WTC11 (cell line): ENCODE measurements at regions not wholly inside any gene's neighbourhood (a gene's known extent, or its start where the extent isn't known, plus 50 kb on each side); places are given as distances from the start of the nearest gene placed in this dataset.

ENCODE experiments used
- ATAC-seq: fragments of 200-7000 bp; cut with Tn5 transposase; 2 replicates; pipeline ENCODE4 v1.10.0; 2021; ENCODE audit warnings: mild to moderate bottlenecking, moderate library complexity
- CTCF ChIA-PET: fragments of 300-600 bp; sonication (Branson Sonifier 250); formaldehyde crosslinking; loops from one replicate; lab custom pipeline; 2021; ENCODE audit warnings: antibody characterized with exemption; lab: Charles Lee
- POLR2A ChIA-PET: fragments of 350-600 bp; sonication (Branson Sonifier 250); formaldehyde crosslinking; loops from one replicate; lab custom pipeline; 2021; ENCODE audit warnings: antibody characterized with exemption; lab: Charles Lee
- DNase-seq: peaks from one replicate; pipeline ENCODE4 v3.0.0; 2021; ENCODE audit warnings: low spot score
- H3K27ac Mint-ChIP-seq: 2 replicates; pipeline ENCODE4 v1.8.0; 2021; ENCODE audit warnings: mixed read lengths
- H3K27me3 Mint-ChIP-seq: 2 replicates; pipeline ENCODE4 v1.8.0; 2021; ENCODE audit warnings: low read depth, mild to moderate bottlenecking, moderate library complexity, mixed read lengths
- H3K36me3 Mint-ChIP-seq: 2 replicates; pipeline ENCODE4 v1.8.0; 2021; ENCODE audit warnings: mixed read lengths
- H3K4me1 Mint-ChIP-seq: 2 replicates; pipeline ENCODE4 v1.8.0; 2022; ENCODE audit warnings: mixed read lengths
- H3K4me3 Mint-ChIP-seq: 2 replicates; pipeline ENCODE4 v1.8.0; 2021; ENCODE audit warnings: mild to moderate bottlenecking, moderate library complexity, mixed read lengths
- H3K9me3 Mint-ChIP-seq: 2 replicates; pipeline ENCODE4 v1.8.0; 2021; ENCODE audit warnings: mixed read lengths
- ATF1 ChIP-seq: sonication (generic); formaldehyde crosslinking; IDR thresholded peaks from 2 replicates; pipeline ENCODE4 v1.8.1; 2023; ENCODE audit warnings: mild to moderate bottlenecking, moderate library complexity, missing genetic modification reagents
- CREB1 ChIP-seq: sonication (generic); formaldehyde crosslinking; IDR thresholded peaks from 2 replicates; pipeline ENCODE4 v1.8.0; 2023; ENCODE audit warnings: mild to moderate bottlenecking, missing genetic modification reagents
- CREM ChIP-seq: sonication (generic); formaldehyde crosslinking; IDR thresholded peaks from 2 replicates; pipeline ENCODE4 v1.8.1; 2022; ENCODE audit warnings: mild to moderate bottlenecking, missing genetic modification reagents, moderate library complexity
- FOXJ3 ChIP-seq: sonication (generic); formaldehyde crosslinking; IDR thresholded peaks from 2 replicates; pipeline ENCODE4 v1.9.0; 2021; ENCODE audit warnings: missing genetic modification reagents, mild to moderate bottlenecking, borderline replicate concordance
- GABPB1 ChIP-seq: sonication (generic); formaldehyde crosslinking; IDR thresholded peaks from 2 replicates; pipeline ENCODE4 v1.8.1; 2023; ENCODE audit warnings: mild to moderate bottlenecking, missing genetic modification reagents
- GTF2I ChIP-seq: fragments of 250-450 bp; sonication (Bioruptor Pico); conservative IDR thresholded peaks from 2 replicates; pipeline ENCODE4 v1.4.0; 2021; ENCODE audit warnings: mild to moderate bottlenecking
- JUN ChIP-seq: sonication (generic); formaldehyde crosslinking; IDR thresholded peaks from 2 replicates; pipeline ENCODE4 v1.8.0; 2023; ENCODE audit warnings: mild to moderate bottlenecking, missing genetic modification reagents
- KAT7 ChIP-seq: sonication (generic); formaldehyde crosslinking; IDR thresholded peaks from 2 replicates; pipeline ENCODE4 v1.8.1; 2023; ENCODE audit warnings: missing genetic modification reagents, mild to moderate bottlenecking, borderline replicate concordance
- MXD4 ChIP-seq: fragments of 250-450 bp; sonication (Bioruptor Pico); IDR thresholded peaks from 2 replicates; pipeline ENCODE4 v1.8.0; 2021; ENCODE audit warnings: mild to moderate bottlenecking, moderate library complexity, borderline replicate concordance
- NFATC4 ChIP-seq: fragments of 250-450 bp; sonication (Bioruptor Pico); IDR thresholded peaks from 2 replicates; pipeline ENCODE4 v1.9.0; 2021; ENCODE audit warnings: mild to moderate bottlenecking
- RORB ChIP-seq: fragments of 250-450 bp; sonication (Bioruptor Pico); IDR thresholded peaks from 2 replicates; pipeline ENCODE4 v1.9.0; 2021; ENCODE audit warnings: mild to moderate bottlenecking
- SMAD3 ChIP-seq: sonication (generic); formaldehyde crosslinking; IDR thresholded peaks from 2 replicates; pipeline ENCODE4 v1.8.0; 2022; ENCODE audit warnings: missing genetic modification reagents, mild to moderate bottlenecking, borderline replicate concordance
- TEAD1 ChIP-seq: sonication (generic); formaldehyde crosslinking; IDR thresholded peaks from 2 replicates; pipeline ENCODE4 v1.8.0; 2022; ENCODE audit warnings: mild to moderate bottlenecking, missing genetic modification reagents
- TP53 ChIP-seq: sonication (generic); formaldehyde crosslinking; IDR thresholded peaks from 2 replicates; pipeline ENCODE4 v1.8.1; 2023; ENCODE audit warnings: mild to moderate bottlenecking, missing genetic modification reagents
- ZNF317 ChIP-seq: sonication (generic); formaldehyde crosslinking; IDR thresholded peaks from 2 replicates; pipeline ENCODE4 v1.8.1; 2023; ENCODE audit warnings: low read depth, mild to moderate bottlenecking, moderate library complexity, missing genetic modification reagents, borderline replicate concordance
- ZNF423 ChIP-seq: fragments of 250-450 bp; sonication (Bioruptor Pico); IDR thresholded peaks from 2 replicates; pipeline ENCODE4 v2.1.2; 2022; ENCODE audit warnings: mild to moderate bottlenecking, moderate library complexity
- TF ChIP-seq, protein P1 (sequence below): sonication (generic); formaldehyde crosslinking; IDR thresholded peaks from 2 replicates; pipeline ENCODE4 v1.8.0; 2022; ENCODE audit warnings: missing genetic modification reagents
- TF ChIP-seq, protein P2 (sequence below): sonication (generic); formaldehyde crosslinking; IDR thresholded peaks from 2 replicates; pipeline ENCODE4 v1.8.1; 2022; ENCODE audit warnings: low read depth, missing genetic modification reagents, borderline replicate concordance
- TF ChIP-seq, protein P3 (sequence below): fragments of 250-450 bp; sonication (Bioruptor Pico); IDR thresholded peaks from 2 replicates; pipeline ENCODE4 v1.9.0; 2021; ENCODE audit warnings: mild to moderate bottlenecking
- TF ChIP-seq, protein P4 (sequence below): fragments of 200-600 bp; IDR thresholded peaks from 2 replicates; pipeline ENCODE4 v1.8.0; 2022; ENCODE audit warnings: antibody characterized with exemption
- TF ChIP-seq, protein P5 (sequence below): fragments of 250-450 bp; sonication (Bioruptor Pico); IDR thresholded peaks from 2 replicates; pipeline ENCODE4 v2.1.2; 2022; ENCODE audit warnings: mild to moderate bottlenecking, moderate library complexity
- TF ChIP-seq, protein P6 (sequence below): sonication (generic); formaldehyde crosslinking; IDR thresholded peaks from 2 replicates; pipeline ENCODE4 v1.8.0; 2023; ENCODE audit warnings: missing genetic modification reagents

DNA sequence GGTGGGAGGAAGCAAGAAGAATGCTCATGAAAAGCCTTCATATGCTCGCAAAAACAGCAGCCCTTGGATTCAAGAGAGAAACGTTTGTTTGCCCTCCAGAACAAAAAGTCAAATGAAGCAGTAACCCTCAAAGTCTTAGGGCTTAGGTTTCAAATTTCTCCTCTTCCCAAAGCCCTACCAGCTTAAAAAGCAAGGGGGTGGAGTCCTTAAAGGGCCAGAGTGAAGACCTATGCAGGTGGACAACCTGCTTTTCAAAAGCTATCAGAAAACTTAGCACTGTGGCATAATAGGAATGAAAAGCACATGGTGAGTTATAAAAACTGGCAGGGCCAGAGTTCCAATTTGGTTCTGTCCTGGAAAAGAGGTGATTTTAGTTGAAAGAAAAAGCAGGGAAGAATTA is 253.3 kb downstream of the NAP1L3 start:
- DNase-seq (no peak), ATAC-seq (no peak)
- Mint-ChIP-seq H3K36me3 (no peaks in the 10 kb centered on the region), H3K9me3 (peaks cover 12% of the 10 kb centered on the region), H3K4me3 (no peak overlapping the region), H3K4me1 (peaks cover 31% of the 10 kb centered on the region), H3K27ac (no peak overlapping the region)
- POLR2A ChIA-PET, result no interaction called here
- CTCF ChIA-PET, result interaction anchor here (1.2 kb wide), 1 partner anchor 119 kb away, joined by 3 read pairs; no protein-coding TSS in a partner anchor
- TF ChIP-seq RORB (CRISPR knock-in tag) (no peak), ZNF317 (CRISPR knock-in tag) (no peak), TEAD1 (CRISPR knock-in tag) (no peak), CREB1 (CRISPR knock-in tag) (no peak), GABPB1 (CRISPR knock-in tag) (no peak), FOXJ3 (CRISPR knock-in tag) (no peak), ATF1 (CRISPR knock-in tag) (no peak), NFATC4 (CRISPR knock-in tag) (no peak), CREM (CRISPR knock-in tag) (no peak), TP53 (no peak), SMAD3 (CRISPR knock-in tag) (no peak)
- TF ChIP-seq, protein P1, sequence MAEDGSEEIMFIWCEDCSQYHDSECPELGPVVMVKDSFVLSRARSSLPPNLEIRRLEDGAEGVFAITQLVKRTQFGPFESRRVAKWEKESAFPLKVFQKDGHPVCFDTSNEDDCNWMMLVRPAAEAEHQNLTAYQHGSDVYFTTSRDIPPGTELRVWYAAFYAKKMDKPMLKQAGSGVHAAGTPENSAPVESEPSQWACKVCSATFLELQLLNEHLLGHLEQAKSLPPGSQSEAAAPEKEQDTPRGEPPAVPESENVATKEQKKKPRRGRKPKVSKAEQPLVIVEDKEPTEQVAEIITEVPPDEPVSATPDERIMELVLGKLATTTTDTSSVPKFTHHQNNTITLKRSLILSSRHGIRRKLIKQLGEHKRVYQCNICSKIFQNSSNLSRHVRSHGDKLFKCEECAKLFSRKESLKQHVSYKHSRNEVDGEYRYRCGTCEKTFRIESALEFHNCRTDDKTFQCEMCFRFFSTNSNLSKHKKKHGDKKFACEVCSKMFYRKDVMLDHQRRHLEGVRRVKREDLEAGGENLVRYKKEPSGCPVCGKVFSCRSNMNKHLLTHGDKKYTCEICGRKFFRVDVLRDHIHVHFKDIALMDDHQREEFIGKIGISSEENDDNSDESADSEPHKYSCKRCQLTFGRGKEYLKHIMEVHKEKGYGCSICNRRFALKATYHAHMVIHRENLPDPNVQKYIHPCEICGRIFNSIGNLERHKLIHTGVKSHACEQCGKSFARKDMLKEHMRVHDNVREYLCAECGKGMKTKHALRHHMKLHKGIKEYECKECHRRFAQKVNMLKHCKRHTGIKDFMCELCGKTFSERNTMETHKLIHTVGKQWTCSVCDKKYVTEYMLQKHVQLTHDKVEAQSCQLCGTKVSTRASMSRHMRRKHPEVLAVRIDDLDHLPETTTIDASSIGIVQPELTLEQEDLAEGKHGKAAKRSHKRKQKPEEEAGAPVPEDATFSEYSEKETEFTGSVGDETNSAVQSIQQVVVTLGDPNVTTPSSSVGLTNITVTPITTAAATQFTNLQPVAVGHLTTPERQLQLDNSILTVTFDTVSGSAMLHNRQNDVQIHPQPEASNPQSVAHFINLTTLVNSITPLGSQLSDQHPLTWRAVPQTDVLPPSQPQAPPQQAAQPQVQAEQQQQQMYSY (CRISPR knock-in tag), result no peak
- TF ChIP-seq, protein P2, sequence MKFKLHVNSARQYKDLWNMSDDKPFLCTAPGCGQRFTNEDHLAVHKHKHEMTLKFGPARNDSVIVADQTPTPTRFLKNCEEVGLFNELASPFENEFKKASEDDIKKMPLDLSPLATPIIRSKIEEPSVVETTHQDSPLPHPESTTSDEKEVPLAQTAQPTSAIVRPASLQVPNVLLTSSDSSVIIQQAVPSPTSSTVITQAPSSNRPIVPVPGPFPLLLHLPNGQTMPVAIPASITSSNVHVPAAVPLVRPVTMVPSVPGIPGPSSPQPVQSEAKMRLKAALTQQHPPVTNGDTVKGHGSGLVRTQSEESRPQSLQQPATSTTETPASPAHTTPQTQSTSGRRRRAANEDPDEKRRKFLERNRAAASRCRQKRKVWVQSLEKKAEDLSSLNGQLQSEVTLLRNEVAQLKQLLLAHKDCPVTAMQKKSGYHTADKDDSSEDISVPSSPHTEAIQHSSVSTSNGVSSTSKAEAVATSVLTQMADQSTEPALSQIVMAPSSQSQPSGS (CRISPR knock-in tag), result no peak
- TF ChIP-seq, all 79 proteins: peak for 0
- no peaks in the 10 kb centered on the region for H3K27me3 Mint-ChIP-seq

DNA sequence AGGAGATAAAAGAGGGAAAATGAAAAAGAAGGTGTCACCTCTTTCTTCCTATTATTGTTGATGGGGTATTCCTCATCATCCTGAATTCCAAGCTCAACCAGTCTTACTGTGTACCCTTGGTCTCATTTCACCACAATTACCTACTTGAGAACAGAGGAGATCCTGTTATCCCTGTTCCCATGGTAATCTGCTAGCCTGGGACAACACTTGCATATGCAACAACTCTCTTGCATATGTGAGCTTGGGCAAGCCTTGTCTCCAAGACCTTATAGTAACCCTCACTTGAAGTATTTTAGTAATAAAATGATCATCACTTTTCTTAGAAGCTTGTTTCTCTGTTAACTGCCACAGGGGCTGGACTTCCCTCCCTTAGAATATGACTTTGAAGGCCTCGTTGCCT is 253.7 kb downstream of the NAP1L3 start:
- H3K27me3 Mint-ChIP-seq, result no peaks in the 10 kb centered on the region
- no peak for DNase-seq
- TF ChIP-seq TEAD1 (CRISPR knock-in tag), result no peak
- TF ChIP-seq, protein P3, sequence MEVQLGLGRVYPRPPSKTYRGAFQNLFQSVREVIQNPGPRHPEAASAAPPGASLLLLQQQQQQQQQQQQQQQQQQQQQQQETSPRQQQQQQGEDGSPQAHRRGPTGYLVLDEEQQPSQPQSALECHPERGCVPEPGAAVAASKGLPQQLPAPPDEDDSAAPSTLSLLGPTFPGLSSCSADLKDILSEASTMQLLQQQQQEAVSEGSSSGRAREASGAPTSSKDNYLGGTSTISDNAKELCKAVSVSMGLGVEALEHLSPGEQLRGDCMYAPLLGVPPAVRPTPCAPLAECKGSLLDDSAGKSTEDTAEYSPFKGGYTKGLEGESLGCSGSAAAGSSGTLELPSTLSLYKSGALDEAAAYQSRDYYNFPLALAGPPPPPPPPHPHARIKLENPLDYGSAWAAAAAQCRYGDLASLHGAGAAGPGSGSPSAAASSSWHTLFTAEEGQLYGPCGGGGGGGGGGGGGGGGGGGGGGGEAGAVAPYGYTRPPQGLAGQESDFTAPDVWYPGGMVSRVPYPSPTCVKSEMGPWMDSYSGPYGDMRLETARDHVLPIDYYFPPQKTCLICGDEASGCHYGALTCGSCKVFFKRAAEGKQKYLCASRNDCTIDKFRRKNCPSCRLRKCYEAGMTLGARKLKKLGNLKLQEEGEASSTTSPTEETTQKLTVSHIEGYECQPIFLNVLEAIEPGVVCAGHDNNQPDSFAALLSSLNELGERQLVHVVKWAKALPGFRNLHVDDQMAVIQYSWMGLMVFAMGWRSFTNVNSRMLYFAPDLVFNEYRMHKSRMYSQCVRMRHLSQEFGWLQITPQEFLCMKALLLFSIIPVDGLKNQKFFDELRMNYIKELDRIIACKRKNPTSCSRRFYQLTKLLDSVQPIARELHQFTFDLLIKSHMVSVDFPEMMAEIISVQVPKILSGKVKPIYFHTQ (CRISPR knock-in tag), result no peak
- no peak overlapping the region for H3K4me3 Mint-ChIP-seq
- ChIA-PET CTCF (interaction anchor here (1.2 kb wide), 1 partner anchor 119 kb away, joined by 3 read pairs; no protein-coding TSS in a partner anchor), POLR2A (no interaction called here)
- H3K9me3 Mint-ChIP-seq, result peaks cover 12% of the 10 kb centered on the region
- peaks cover 31% of the 10 kb centered on the region for H3K4me1 Mint-ChIP-seq
- no peaks in the 10 kb centered on the region for H3K36me3 Mint-ChIP-seq
- no peak for ATAC-seq
- H3K27ac Mint-ChIP-seq, result no peak overlapping the region

DNA sequence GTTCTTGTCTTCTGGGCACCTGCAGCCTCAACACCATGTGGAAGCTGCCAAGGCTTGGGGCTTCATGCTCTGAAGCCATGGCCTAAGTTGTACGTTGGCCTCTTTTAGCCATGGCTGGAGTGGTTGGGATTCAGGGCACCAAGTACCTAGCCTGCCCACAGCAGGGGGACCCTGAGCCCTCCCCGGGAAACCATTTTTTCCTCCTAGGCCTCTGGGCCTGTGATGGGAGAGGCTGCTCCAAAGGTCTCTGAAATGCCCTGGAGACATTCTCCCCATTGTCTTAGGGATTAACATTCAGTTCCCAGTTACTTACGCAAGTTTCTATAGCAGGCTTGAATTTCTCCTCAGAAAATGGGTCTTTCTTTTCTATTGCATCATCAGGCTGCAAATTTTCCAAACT is 269.3 kb downstream of the NAP1L3 start:
- no peak overlapping the region for H3K27ac Mint-ChIP-seq
- DNase-seq, result no peak
- H3K4me1 Mint-ChIP-seq, result no peaks in the 10 kb centered on the region
- H3K27me3 Mint-ChIP-seq, result no peaks in the 10 kb centered on the region
- no peak overlapping the region for H3K4me3 Mint-ChIP-seq
- peaks cover 38% of the 10 kb centered on the region for H3K9me3 Mint-ChIP-seq
- no peak for ATAC-seq
- ChIA-PET POLR2A (no interaction called here), CTCF (no interaction called here)
- H3K36me3 Mint-ChIP-seq, result peaks cover 38% of the 10 kb centered on the region
- TF ChIP-seq, protein P4, sequence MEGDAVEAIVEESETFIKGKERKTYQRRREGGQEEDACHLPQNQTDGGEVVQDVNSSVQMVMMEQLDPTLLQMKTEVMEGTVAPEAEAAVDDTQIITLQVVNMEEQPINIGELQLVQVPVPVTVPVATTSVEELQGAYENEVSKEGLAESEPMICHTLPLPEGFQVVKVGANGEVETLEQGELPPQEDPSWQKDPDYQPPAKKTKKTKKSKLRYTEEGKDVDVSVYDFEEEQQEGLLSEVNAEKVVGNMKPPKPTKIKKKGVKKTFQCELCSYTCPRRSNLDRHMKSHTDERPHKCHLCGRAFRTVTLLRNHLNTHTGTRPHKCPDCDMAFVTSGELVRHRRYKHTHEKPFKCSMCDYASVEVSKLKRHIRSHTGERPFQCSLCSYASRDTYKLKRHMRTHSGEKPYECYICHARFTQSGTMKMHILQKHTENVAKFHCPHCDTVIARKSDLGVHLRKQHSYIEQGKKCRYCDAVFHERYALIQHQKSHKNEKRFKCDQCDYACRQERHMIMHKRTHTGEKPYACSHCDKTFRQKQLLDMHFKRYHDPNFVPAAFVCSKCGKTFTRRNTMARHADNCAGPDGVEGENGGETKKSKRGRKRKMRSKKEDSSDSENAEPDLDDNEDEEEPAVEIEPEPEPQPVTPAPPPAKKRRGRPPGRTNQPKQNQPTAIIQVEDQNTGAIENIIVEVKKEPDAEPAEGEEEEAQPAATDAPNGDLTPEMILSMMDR, result no peak
- TF ChIP-seq, protein P5, sequence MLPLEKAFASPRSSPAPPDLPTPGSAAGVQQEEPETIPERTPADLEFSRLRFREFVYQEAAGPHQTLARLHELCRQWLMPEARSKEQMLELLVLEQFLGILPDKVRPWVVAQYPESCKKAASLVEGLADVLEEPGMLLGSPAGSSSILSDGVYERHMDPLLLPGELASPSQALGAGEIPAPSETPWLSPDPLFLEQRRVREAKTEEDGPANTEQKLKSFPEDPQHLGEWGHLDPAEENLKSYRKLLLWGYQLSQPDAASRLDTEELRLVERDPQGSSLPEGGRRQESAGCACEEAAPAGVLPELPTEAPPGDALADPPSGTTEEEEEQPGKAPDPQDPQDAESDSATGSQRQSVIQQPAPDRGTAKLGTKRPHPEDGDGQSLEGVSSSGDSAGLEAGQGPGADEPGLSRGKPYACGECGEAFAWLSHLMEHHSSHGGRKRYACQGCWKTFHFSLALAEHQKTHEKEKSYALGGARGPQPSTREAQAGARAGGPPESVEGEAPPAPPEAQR (CRISPR knock-in tag), result no peak
- no peak for TF ChIP-seq GTF2I (CRISPR knock-in tag)
- TF ChIP-seq ZNF423, result no peak
- no peak for TF ChIP-seq KAT7
- TF ChIP-seq, protein P6, sequence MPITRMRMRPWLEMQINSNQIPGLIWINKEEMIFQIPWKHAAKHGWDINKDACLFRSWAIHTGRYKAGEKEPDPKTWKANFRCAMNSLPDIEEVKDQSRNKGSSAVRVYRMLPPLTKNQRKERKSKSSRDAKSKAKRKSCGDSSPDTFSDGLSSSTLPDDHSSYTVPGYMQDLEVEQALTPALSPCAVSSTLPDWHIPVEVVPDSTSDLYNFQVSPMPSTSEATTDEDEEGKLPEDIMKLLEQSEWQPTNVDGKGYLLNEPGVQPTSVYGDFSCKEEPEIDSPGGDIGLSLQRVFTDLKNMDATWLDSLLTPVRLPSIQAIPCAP (CRISPR knock-in tag), result no peak
- no peak for TF ChIP-seq JUN (CRISPR knock-in tag)
- no peak for TF ChIP-seq MXD4 (CRISPR knock-in tag)
